Erythroblast (primary cell): ENCODE measurements at regions not wholly inside any gene's neighbourhood (a gene's known extent, or its start where the extent isn't known, plus 50 kb on each side); places are given as distances from the start of the nearest gene placed in this dataset.

Source experiments
- GATA1 ChIP-seq: IDR thresholded peaks from 2 replicates; pipeline ENCODE4 v1.6.1; 2011; ENCODE audit warnings: low read depth, mild to moderate bottlenecking, control low read depth, low read length, moderate library complexity
- POLR2A ChIP-seq: IDR thresholded peaks from 2 replicates; pipeline ENCODE4 v1.6.1; 2011; ENCODE audit warnings: mild to moderate bottlenecking, low read length

DNA sequence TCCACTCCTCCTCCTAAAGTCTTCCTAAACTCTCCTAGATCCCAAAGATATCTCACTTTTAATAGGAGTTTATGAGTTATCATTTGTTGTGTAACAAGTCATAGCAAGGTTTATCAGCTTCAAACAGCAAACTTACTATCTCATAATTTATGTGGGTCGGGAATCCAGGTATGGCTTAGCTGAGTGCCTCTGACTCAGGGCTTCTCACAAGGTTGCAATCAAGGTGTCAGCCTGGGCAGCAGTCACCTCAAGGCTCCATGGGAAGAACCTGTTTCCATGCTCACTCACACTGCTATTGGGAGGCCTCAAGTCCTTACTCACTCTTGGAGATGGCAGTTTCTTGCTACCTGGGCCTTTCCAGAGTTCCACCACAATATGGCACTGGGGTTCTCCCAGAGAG, 889.8 kb downstream of the MCTP2 start:
- TF ChIP-seq POLR2A (no peak), GATA1 (no peak)
